Keratinocyte (primary cell): ENCODE measurements at regions not wholly inside any gene's neighbourhood (a gene's known extent, or its start where the extent isn't known, plus 50 kb on each side); places are given as distances from the start of the nearest gene placed in this dataset.

Experiments used
- DNase-seq: peaks from one replicate; pipeline ENCODE4 v3.0.0-alpha.2; 2011; ENCODE audit warnings: low read depth, missing footprints, low spot score
- FAIRE-seq: peaks from 2 replicates; lab custom pipeline; 2011; peaks lifted over from hg19 to GRCh38; lab: Jason Lieb, UNC
- H2AFZ ChIP-seq: 2 replicates; pipeline ENCODE4 v1.6.0; 2012; ENCODE audit warnings: low read length, control low read depth, inconsistent platforms; ENCODE audit not compliant: control insufficient read depth
- H3K27ac ChIP-seq: 2 replicates; pipeline ENCODE4 v1.5.1; 2011; ENCODE audit warnings: low read length; ENCODE audit not compliant: control insufficient read depth, insufficient read depth
- H3K27me3 ChIP-seq: 3 replicates; pipeline ENCODE4 v1.6.0; 2011; ENCODE audit warnings: low read length; ENCODE audit not compliant: control insufficient read depth, insufficient read depth; ENCODE audit errors: extremely low read depth
- H3K36me3 ChIP-seq, 2 experiments: 2 replicates in 1 of 2; 3 replicates in 1 of 2; pipeline ENCODE4 v1.5.1; 2011; ENCODE audit warnings: low read length in 2 of 2, mild to moderate bottlenecking in 1 of 2; ENCODE audit not compliant: control insufficient read depth in 2 of 2, insufficient read depth in 2 of 2; ENCODE audit errors: extremely low read depth in 1 of 2
- H3K4me1 ChIP-seq: 3 replicates; pipeline ENCODE4 v1.5.1; 2011; ENCODE audit warnings: low read length; ENCODE audit not compliant: control insufficient read depth, insufficient read depth; ENCODE audit errors: extremely low read depth
- H3K4me2 ChIP-seq: 3 replicates; pipeline ENCODE4 v1.6.0; 2011; ENCODE audit warnings: low read depth, low read length; ENCODE audit not compliant: control insufficient read depth, insufficient read depth; ENCODE audit errors: extremely low read depth
- H3K4me3 ChIP-seq, 3 experiments: fragments of 200-600 bp in 1 of 3; sonication (generic) in 1 of 3; 2 replicates in 2 of 3; 3 replicates in 1 of 3; pipeline ENCODE4 v1.5.1; 2011 to 2016; ENCODE audit warnings: low read length in 3 of 3, mild to moderate bottlenecking in 3 of 3, control low read depth in 2 of 3, inconsistent platforms in 1 of 3, low read depth in 1 of 3, mixed read lengths in 1 of 3, mixed run types in 1 of 3, moderate library complexity in 1 of 3; ENCODE audit not compliant: control insufficient read depth in 2 of 3, insufficient read depth in 2 of 3; ENCODE audit errors: extremely low read depth in 1 of 3
- H3K79me2 ChIP-seq: 2 replicates; pipeline ENCODE4 v1.6.0; 2012; ENCODE audit warnings: low read length; ENCODE audit not compliant: control insufficient read depth, insufficient read depth
- H3K9ac ChIP-seq: 3 replicates; pipeline ENCODE4 v1.6.0; 2011; ENCODE audit warnings: low read length; ENCODE audit not compliant: control insufficient read depth, insufficient read depth; ENCODE audit errors: extremely low read depth
- H3K9me1 ChIP-seq: 3 replicates; pipeline ENCODE4 v1.6.0; 2011; ENCODE audit warnings: low read length; ENCODE audit not compliant: control insufficient read depth, insufficient read depth; ENCODE audit errors: extremely low read depth
- H3K9me3 ChIP-seq: 2 replicates; pipeline ENCODE4 v1.5.1; 2012; ENCODE audit warnings: low read depth, low read length; ENCODE audit not compliant: control insufficient read depth
- H4K20me1 ChIP-seq: 3 replicates; pipeline ENCODE4 v1.6.0; 2011; ENCODE audit warnings: low read length; ENCODE audit not compliant: control insufficient read depth, insufficient read depth; ENCODE audit errors: extremely low read depth
- EZH2 ChIP-seq: IDR thresholded peaks from one replicate; pipeline ENCODE4 v1.6.1; 2012; ENCODE audit warnings: inconsistent platforms, mild to moderate bottlenecking, low read length, moderate library complexity
- dilution Hi-C: fragments of 300-500 bp; cut with MboI; formaldehyde crosslinking; loops from one replicate; pipeline ENCODE4 v1.7.0; 2020; ENCODE audit warnings: low sequenced_read_pairs; ENCODE audit not compliant: extremely low pct_ligation_motif_present
- TF ChIP-seq, protein P1 (sequence below), 3 experiments: IDR thresholded peaks in 1 of 3; conservative IDR thresholded peaks in 1 of 3; optimal IDR thresholded peaks in 1 of 3; 2 replicates in 2 of 3; 3 replicates in 1 of 3; pipeline versions ENCODE3 to v1.5.1; 2011; ENCODE audit warnings: low read length in 3 of 3, mild to moderate bottlenecking in 3 of 3, moderate library complexity in 2 of 3, control low read depth in 1 of 3, inconsistent platforms in 1 of 3; ENCODE audit not compliant: insufficient read depth in 2 of 3; ENCODE audit errors: extremely low read depth in 1 of 3

DNA sequence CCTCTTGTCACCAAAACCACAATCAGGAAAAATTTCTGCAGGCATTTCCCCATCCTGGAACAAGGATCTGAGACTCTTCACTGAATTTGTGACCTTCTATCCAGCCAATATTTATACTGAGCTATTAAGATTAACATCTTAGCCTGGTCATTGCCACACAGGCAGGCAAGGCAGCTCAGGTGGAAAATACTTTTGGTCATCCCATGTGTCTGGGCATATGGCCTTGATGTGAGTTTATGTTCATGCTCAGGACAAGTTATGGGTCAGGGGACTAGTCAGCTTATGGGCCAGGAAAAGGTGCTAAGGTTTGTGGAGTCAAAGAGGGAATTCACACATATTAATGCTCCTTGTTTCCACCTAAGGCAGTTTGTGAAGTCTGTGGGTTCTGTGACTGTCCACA, 124.3 kb upstream of the TOP3B start:
- H3K27ac ChIP-seq: no peak overlapping the region
- H3K79me2 ChIP-seq: no peaks in the 10 kb centered on the region
- no peak overlapping the region for H2AFZ ChIP-seq
- H3K9me1 ChIP-seq: no peaks in the 10 kb centered on the region
- DNase-seq: no peak
- TF ChIP-seq, protein P1, sequence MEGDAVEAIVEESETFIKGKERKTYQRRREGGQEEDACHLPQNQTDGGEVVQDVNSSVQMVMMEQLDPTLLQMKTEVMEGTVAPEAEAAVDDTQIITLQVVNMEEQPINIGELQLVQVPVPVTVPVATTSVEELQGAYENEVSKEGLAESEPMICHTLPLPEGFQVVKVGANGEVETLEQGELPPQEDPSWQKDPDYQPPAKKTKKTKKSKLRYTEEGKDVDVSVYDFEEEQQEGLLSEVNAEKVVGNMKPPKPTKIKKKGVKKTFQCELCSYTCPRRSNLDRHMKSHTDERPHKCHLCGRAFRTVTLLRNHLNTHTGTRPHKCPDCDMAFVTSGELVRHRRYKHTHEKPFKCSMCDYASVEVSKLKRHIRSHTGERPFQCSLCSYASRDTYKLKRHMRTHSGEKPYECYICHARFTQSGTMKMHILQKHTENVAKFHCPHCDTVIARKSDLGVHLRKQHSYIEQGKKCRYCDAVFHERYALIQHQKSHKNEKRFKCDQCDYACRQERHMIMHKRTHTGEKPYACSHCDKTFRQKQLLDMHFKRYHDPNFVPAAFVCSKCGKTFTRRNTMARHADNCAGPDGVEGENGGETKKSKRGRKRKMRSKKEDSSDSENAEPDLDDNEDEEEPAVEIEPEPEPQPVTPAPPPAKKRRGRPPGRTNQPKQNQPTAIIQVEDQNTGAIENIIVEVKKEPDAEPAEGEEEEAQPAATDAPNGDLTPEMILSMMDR (optimal IDR thresholded peaks at IDR 0.05 in 1 of 3, IDR thresholded peaks at IDR 0.05 in 1 of 3, conservative IDR thresholded peaks at IDR 0.05 in 1 of 3; ENCODE audit: extremely low read depth in 1 of 3, insufficient read depth in 2 of 3, low read length in 3 of 3): no peak
- no peak for TF ChIP-seq EZH2
- H3K9ac ChIP-seq: no peak overlapping the region
- no peaks in the 10 kb centered on the region for H4K20me1 ChIP-seq
- H3K4me3 ChIP-seq: no peak overlapping the region
- FAIRE-seq: no peak
- dilution Hi-C loops: no loop called here
- no peaks in the 10 kb centered on the region for H3K36me3 ChIP-seq
- H3K27me3 ChIP-seq: no peaks in the 10 kb centered on the region
- H3K4me1 ChIP-seq: peaks cover 21% of the 10 kb centered on the region
- H3K4me2 ChIP-seq: no peak overlapping the region
- no peaks in the 10 kb centered on the region for H3K9me3 ChIP-seq

DNA sequence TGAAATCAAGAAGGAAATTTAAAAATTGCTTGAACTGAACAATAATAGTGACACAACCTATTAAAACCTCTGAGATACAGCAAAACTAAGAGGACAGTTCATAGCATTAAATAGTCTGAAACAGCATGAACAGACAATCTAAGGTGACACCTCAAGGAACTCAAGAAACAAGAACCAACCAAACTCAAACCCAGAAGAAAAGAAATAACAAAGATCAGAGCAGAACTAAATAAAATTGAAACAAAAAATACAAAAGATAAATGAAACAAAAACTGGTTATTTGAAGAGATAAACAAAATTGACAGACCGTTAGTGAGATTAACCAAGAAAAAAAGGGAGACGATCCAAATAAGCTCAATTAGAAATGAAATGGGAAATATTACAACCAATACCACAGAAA, 122.8 kb upstream of the TOP3B start:
- Histone ChIP-seq H4K20me1 (no peaks in the 10 kb centered on the region), H3K9ac (no peak overlapping the region), H3K27ac (no peak overlapping the region), H3K4me1 (peaks cover 7% of the 10 kb centered on the region), H3K79me2 (no peaks in the 10 kb centered on the region), H2AFZ (no peak overlapping the region), H3K9me1 (no peaks in the 10 kb centered on the region), H3K9me3 (no peaks in the 10 kb centered on the region), H3K27me3 (no peaks in the 10 kb centered on the region), H3K36me3 (no peaks in the 10 kb centered on the region), H3K4me2 (no peak overlapping the region), H3K4me3 (no peak overlapping the region)
- no peak for FAIRE-seq
- dilution Hi-C loops: no loop called here
- no peak for DNase-seq
- TF ChIP-seq, protein P1 (optimal IDR thresholded peaks at IDR 0.05 in 1 of 3, IDR thresholded peaks at IDR 0.05 in 1 of 3, conservative IDR thresholded peaks at IDR 0.05 in 1 of 3; ENCODE audit: extremely low read depth in 1 of 3, insufficient read depth in 2 of 3, low read length in 3 of 3): no peak
- TF ChIP-seq EZH2: no peak
